H7 (cell line): ENCODE measurements at regions not wholly inside any gene's neighbourhood (a gene's known extent, or its start where the extent isn't known, plus 50 kb on each side); places are given as distances from the start of the nearest gene placed in this dataset.
"Not testable (repeated sequence)": the region's sequence is repeated elsewhere in the genome, so short reads cannot be mapped to it uniquely, and the experiment has no call there.

Experiments
- DNase-seq: peaks from one replicate; pipeline ENCODE4 v3.0.0; 2012
- H3K27me3 ChIP-seq: 2 replicates; pipeline ENCODE4 v1.6.0; 2011; ENCODE audit warnings: mild to moderate bottlenecking, low read length; ENCODE audit not compliant: control insufficient read depth, insufficient read depth
- H3K36me3 ChIP-seq: replicated peaks from 2 replicates; pipeline ENCODE4 v1.5.1; 2011; ENCODE audit warnings: low read length; ENCODE audit not compliant: control insufficient read depth, insufficient read depth
- H3K4me3 ChIP-seq: 2 replicates; pipeline ENCODE4 v1.5.1; 2011; ENCODE audit warnings: low read depth, mild to moderate bottlenecking, control low read depth, low read length, moderate library complexity; ENCODE audit not compliant: insufficient read depth

GRCh38 chr2:66632882-66633281 lies 198.0 kb downstream of the MEIS1 start:
- H3K4me3 ChIP-seq, H3K27me3 ChIP-seq, DNase-seq, H3K36me3 ChIP-seq: not testable (repeated sequence)

GRCh38 chr2:66633631-66634030 lies 198.7 kb downstream of the MEIS1 start:
- Histone ChIP-seq H3K27me3 (no peaks in the 10 kb centered on the region), H3K4me3 (no peak overlapping the region), H3K36me3 (no peaks in the 10 kb centered on the region)
- DNase-seq: no peak

GRCh38 chr2:66634784-66635183 lies 199.9 kb downstream of the MEIS1 start:
- Histone ChIP-seq H3K4me3 (no peak overlapping the region), H3K36me3 (no peaks in the 10 kb centered on the region), H3K27me3 (no peaks in the 10 kb centered on the region)
- DNase-seq: no peak

- Histone ChIP-seq H3K36me3 (no peaks in the 10 kb centered on the region), H3K4me3 (no peak overlapping the region), H3K27me3 (no peaks in the 10 kb centered on the region)
- DNase-seq: no peak
Measured at GRCh38 chr2:66641685-66642084, 206.8 kb downstream of the MEIS1 start.

- not testable (repeated sequence) for DNase-seq, H3K36me3 ChIP-seq, H3K27me3 ChIP-seq, H3K4me3 ChIP-seq
Measured at GRCh38 chr2:66648081-66648480, 213.2 kb downstream of the MEIS1 start.

GRCh38 chr2:66649006-66649405 lies 214.1 kb downstream of the MEIS1 start:
- H3K4me3 ChIP-seq: no peak overlapping the region
- DNase-seq: no peak
- H3K36me3 ChIP-seq: no peaks in the 10 kb centered on the region
- H3K27me3 ChIP-seq: no peaks in the 10 kb centered on the region

GRCh38 chr2:66651295-66651694 lies 216.4 kb downstream of the MEIS1 start:
- Histone ChIP-seq H3K36me3 (no peaks in the 10 kb centered on the region), H3K4me3 (no peak overlapping the region), H3K27me3 (no peaks in the 10 kb centered on the region)
- DNase-seq: no peak

GRCh38 chr2:66660804-66661203 lies 225.9 kb downstream of the MEIS1 start:
- no peaks in the 10 kb centered on the region for H3K36me3 ChIP-seq
- no peak for DNase-seq

GRCh38 chr2:66661253-66662173 lies 226.6 kb downstream of the MEIS1 start:
- Histone ChIP-seq H3K27me3 (no peaks in the 10 kb centered on the region), H3K36me3 (no peaks in the 10 kb centered on the region), H3K4me3 (no peak overlapping the region)
- DNase-seq: no peak

More at GRCh38 chr2:66660804-66661203, 225.9 kb downstream of the MEIS1 start:
- Histone ChIP-seq H3K4me3 (no peak overlapping the region), H3K27me3 (no peaks in the 10 kb centered on the region)

- Histone ChIP-seq H3K36me3 (no peaks in the 10 kb centered on the region), H3K4me3 (no peak overlapping the region), H3K27me3 (no peaks in the 10 kb centered on the region)
- DNase-seq: no peak
Measured at GRCh38 chr2:66665124-66665984, 230.4 kb downstream of the MEIS1 start.

GRCh38 chr2:66667301-66667700 lies 232.4 kb downstream of the MEIS1 start:
- no peaks in the 10 kb centered on the region for H3K36me3 ChIP-seq
- H3K4me3 ChIP-seq: no peak overlapping the region
- H3K27me3 ChIP-seq: no peaks in the 10 kb centered on the region
- DNase-seq: peak; percentile 20

- H3K27me3 ChIP-seq: no peaks in the 10 kb centered on the region; the same call in 1 of the 2 replicates
- no peak overlapping the region for H3K4me3 ChIP-seq
- no peaks in the 10 kb centered on the region for H3K36me3 ChIP-seq
- no peak for DNase-seq
Measured at GRCh38 chr2:66673286-66673685, 238.4 kb downstream of the MEIS1 start.

GRCh38 chr2:66674087-66674486 lies 239.2 kb downstream of the MEIS1 start:
- DNase-seq: no peak
- Histone ChIP-seq H3K36me3 (no peaks in the 10 kb centered on the region), H3K27me3 (no peaks in the 10 kb centered on the region; the same call in 1 of the 2 replicates), H3K4me3 (no peak overlapping the region)

- Histone ChIP-seq H3K27me3 (peaks cover 1% of the 10 kb centered on the region; the same call in 1 of the 2 replicates), H3K4me3 (no peak overlapping the region), H3K36me3 (no peaks in the 10 kb centered on the region)
- DNase-seq: no peak
Measured at GRCh38 chr2:66675591-66675990, 240.7 kb downstream of the MEIS1 start.

GRCh38 chr2:66679442-66679841 lies 244.5 kb downstream of the MEIS1 start:
- Histone ChIP-seq H3K36me3 (no peaks in the 10 kb centered on the region), H3K4me3 (no peak overlapping the region), H3K27me3 (peaks cover 1% of the 10 kb centered on the region; the same call in 1 of the 2 replicates)
- DNase-seq: peak; percentile 19
